K562 (cell line): ENCODE measurements at regions not wholly inside any gene's neighbourhood (a gene's known extent, or its start where the extent isn't known, plus 50 kb on each side); places are given as distances from the start of the nearest gene placed in this dataset.

Experiments
- ARID2 ChIP-seq: fragments of 450-650 bp; IDR thresholded peaks from 2 replicates; pipeline ENCODE4 v1.6.1; 2017; ENCODE audit warnings: antibody characterized with exemption, mild to moderate bottlenecking
- CBX1 ChIP-seq: sonication (generic); IDR thresholded peaks from 2 replicates; pipeline ENCODE4 v1.6.1; 2016; ENCODE audit warnings: antibody characterized with exemption, low read depth, mild to moderate bottlenecking
- EHMT2 ChIP-seq: fragments of 450-650 bp; IDR thresholded peaks from 2 replicates; pipeline ENCODE4 v1.6.1; 2018; ENCODE audit warnings: antibody characterized with exemption
- HDAC1 ChIP-seq, 2 experiments: fragments of 450-650 bp; IDR thresholded peaks; 2 replicates each; pipeline ENCODE4 v1.6.1; 2016 to 2017; ENCODE audit warnings: inconsistent platforms in 1 of 2, mild to moderate bottlenecking in 1 of 2, moderate library complexity in 1 of 2
- JUN ChIP-seq, 2 experiments: sonication (generic) in 1 of 2; formaldehyde crosslinking in 1 of 2; IDR thresholded peaks; 2 replicates each; pipeline versions ENCODE4 v1.6.1 to v1.8.0; 2012 to 2022; ENCODE audit warnings: borderline replicate concordance in 2 of 2, mild to moderate bottlenecking in 2 of 2, improper control_type of control experiment in 1 of 2, low read depth in 1 of 2, low read length in 1 of 2, missing genetic modification reagents in 1 of 2
- TAF1 ChIP-seq: IDR thresholded peaks from 2 replicates; pipeline ENCODE4 v1.6.1; 2011; ENCODE audit warnings: mild to moderate bottlenecking, low read length, moderate library complexity; ENCODE audit not compliant: insufficient read depth, control insufficient read depth, severe bottlenecking; ENCODE audit errors: extremely low read depth
- TSC22D4 ChIP-seq: fragments of 450-650 bp; IDR thresholded peaks from 2 replicates; pipeline ENCODE4 v1.6.1; 2016; ENCODE audit warnings: missing genetic modification characterization, missing biosample characterization, control low read depth
- ZBTB7A ChIP-seq: IDR thresholded peaks from 2 replicates; pipeline ENCODE4 v1.6.1; 2011; ENCODE audit warnings: low read depth, mild to moderate bottlenecking, low read length, moderate library complexity, borderline replicate concordance; ENCODE audit not compliant: control insufficient read depth
- ZNF274 ChIP-seq: IDR thresholded peaks from 2 replicates; pipeline ENCODE4 v1.6.1; 2011; ENCODE audit warnings: low read depth, mild to moderate bottlenecking, low read length, moderate library complexity, borderline replicate concordance
- ZNF780A ChIP-seq: fragments of 250-450 bp; sonication (Bioruptor Pico); IDR thresholded peaks from 2 replicates; pipeline ENCODE4 v1.5.0; 2021; ENCODE audit warnings: mild to moderate bottlenecking
- TF ChIP-seq, protein P1 (sequence below), 2 experiments: IDR thresholded peaks; 2 replicates each; pipeline ENCODE4 v1.6.1; 2012; ENCODE audit warnings: improper control_type of control experiment in 2 of 2, low read depth in 2 of 2, low read length in 2 of 2, borderline replicate concordance in 1 of 2
- TF ChIP-seq, protein P2 (sequence below), 3 experiments: IDR thresholded peaks in 2 of 3; conservative IDR thresholded peaks in 1 of 3; 2 replicates each; pipeline ENCODE4 v1.5.1; 2011 to 2012; ENCODE audit warnings: low read length in 3 of 3, mild to moderate bottlenecking in 3 of 3, control low read depth in 2 of 3, improper control_type of control experiment in 1 of 3, inconsistent platforms in 1 of 3, low read depth in 1 of 3, mixed read lengths in 1 of 3, moderate library complexity in 1 of 3; ENCODE audit not compliant: insufficient read depth in 2 of 3
- TF ChIP-seq, protein P3 (sequence below): fragments of 450-650 bp; IDR thresholded peaks from 2 replicates; pipeline ENCODE4 v1.6.1; 2016; ENCODE audit warnings: antibody characterized with exemption
- TF ChIP-seq, protein P4 (sequence below), 2 experiments: fragments of 450-650 bp; formaldehyde crosslinking in 1 of 2; IDR thresholded peaks; 2 replicates each; pipeline versions ENCODE4 v1.4.0 to v1.6.1; 2014 to 2020; ENCODE audit warnings: mild to moderate bottlenecking in 2 of 2, borderline replicate concordance in 1 of 2, low read depth in 1 of 2

DNA sequence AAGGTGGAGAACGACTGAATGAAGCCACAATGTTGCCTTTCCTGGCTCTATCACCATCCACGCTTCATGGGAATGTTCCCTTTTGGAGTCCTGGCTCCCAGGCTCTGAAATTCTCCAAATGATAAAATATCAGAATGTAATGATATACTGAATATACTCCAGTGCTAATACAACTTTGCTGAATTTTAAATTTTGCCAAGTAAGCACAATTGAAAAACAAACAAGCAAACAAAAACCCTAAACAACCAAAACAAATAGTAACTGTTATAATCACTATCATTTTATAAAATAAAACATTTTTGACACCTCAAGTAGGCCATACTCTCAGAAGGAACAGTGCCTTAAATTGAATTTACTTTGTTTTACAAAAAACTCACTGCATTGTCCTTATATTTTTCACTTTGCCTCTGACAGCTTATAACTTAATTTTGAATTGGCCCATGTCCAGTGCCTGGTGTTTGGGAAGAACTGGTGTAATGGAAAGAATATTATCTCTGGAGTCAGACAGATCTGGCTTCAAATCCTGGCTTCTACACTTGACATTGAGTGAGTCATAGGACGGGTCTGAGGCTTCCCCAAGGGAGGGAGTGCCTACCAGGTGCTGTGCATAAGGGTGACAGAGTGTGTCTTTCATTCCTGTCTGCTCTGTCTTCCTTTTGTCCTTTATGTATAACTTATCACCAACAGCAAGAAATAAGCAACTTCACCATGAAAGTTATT, 698.3 kb downstream of the EPM2A start:
- TF ChIP-seq ARID2, result no peak
- TF ChIP-seq, protein P1, sequence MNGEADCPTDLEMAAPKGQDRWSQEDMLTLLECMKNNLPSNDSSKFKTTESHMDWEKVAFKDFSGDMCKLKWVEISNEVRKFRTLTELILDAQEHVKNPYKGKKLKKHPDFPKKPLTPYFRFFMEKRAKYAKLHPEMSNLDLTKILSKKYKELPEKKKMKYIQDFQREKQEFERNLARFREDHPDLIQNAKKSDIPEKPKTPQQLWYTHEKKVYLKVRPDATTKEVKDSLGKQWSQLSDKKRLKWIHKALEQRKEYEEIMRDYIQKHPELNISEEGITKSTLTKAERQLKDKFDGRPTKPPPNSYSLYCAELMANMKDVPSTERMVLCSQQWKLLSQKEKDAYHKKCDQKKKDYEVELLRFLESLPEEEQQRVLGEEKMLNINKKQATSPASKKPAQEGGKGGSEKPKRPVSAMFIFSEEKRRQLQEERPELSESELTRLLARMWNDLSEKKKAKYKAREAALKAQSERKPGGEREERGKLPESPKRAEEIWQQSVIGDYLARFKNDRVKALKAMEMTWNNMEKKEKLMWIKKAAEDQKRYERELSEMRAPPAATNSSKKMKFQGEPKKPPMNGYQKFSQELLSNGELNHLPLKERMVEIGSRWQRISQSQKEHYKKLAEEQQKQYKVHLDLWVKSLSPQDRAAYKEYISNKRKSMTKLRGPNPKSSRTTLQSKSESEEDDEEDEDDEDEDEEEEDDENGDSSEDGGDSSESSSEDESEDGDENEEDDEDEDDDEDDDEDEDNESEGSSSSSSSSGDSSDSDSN (IDR thresholded peaks at IDR 0.05; ENCODE audit: borderline replicate concordance in 1 of 2, low read depth in 2 of 2, low read length in 2 of 2), result no peak
- TF ChIP-seq, protein P2, sequence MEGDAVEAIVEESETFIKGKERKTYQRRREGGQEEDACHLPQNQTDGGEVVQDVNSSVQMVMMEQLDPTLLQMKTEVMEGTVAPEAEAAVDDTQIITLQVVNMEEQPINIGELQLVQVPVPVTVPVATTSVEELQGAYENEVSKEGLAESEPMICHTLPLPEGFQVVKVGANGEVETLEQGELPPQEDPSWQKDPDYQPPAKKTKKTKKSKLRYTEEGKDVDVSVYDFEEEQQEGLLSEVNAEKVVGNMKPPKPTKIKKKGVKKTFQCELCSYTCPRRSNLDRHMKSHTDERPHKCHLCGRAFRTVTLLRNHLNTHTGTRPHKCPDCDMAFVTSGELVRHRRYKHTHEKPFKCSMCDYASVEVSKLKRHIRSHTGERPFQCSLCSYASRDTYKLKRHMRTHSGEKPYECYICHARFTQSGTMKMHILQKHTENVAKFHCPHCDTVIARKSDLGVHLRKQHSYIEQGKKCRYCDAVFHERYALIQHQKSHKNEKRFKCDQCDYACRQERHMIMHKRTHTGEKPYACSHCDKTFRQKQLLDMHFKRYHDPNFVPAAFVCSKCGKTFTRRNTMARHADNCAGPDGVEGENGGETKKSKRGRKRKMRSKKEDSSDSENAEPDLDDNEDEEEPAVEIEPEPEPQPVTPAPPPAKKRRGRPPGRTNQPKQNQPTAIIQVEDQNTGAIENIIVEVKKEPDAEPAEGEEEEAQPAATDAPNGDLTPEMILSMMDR (IDR thresholded peaks at IDR 0.05 in 2 of 3, conservative IDR thresholded peaks at IDR 0.05 in 1 of 3; ENCODE audit: insufficient read depth in 2 of 3, low read depth in 1 of 3, low read length in 3 of 3), result no peak
- TF ChIP-seq, protein P3, sequence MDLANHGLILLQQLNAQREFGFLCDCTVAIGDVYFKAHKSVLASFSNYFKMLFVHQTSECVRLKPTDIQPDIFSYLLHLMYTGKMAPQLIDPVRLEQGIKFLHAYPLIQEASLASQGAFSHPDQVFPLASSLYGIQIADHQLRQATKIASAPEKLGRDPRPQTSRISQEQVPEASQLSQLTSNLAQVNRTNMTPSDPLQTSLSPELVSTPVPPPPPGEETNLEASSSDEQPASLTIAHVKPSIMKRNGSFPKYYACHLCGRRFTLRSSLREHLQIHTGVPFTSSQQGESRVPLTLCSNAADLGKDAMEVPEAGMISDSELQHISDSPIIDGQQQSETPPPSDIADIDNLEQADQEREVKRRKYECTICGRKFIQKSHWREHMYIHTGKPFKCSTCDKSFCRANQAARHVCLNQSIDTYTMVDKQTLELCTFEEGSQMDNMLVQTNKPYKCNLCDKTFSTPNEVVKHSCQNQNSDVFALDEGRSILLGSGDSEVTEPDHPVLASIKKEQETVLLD, result no peak
- TF ChIP-seq, protein P4, sequence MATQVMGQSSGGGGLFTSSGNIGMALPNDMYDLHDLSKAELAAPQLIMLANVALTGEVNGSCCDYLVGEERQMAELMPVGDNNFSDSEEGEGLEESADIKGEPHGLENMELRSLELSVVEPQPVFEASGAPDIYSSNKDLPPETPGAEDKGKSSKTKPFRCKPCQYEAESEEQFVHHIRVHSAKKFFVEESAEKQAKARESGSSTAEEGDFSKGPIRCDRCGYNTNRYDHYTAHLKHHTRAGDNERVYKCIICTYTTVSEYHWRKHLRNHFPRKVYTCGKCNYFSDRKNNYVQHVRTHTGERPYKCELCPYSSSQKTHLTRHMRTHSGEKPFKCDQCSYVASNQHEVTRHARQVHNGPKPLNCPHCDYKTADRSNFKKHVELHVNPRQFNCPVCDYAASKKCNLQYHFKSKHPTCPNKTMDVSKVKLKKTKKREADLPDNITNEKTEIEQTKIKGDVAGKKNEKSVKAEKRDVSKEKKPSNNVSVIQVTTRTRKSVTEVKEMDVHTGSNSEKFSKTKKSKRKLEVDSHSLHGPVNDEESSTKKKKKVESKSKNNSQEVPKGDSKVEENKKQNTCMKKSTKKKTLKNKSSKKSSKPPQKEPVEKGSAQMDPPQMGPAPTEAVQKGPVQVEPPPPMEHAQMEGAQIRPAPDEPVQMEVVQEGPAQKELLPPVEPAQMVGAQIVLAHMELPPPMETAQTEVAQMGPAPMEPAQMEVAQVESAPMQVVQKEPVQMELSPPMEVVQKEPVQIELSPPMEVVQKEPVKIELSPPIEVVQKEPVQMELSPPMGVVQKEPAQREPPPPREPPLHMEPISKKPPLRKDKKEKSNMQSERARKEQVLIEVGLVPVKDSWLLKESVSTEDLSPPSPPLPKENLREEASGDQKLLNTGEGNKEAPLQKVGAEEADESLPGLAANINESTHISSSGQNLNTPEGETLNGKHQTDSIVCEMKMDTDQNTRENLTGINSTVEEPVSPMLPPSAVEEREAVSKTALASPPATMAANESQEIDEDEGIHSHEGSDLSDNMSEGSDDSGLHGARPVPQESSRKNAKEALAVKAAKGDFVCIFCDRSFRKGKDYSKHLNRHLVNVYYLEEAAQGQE (IDR thresholded peaks at IDR 0.05; ENCODE audit: borderline replicate concordance), result no peak
- TF ChIP-seq, protein P4 (CRISPR knock-in tag; IDR thresholded peaks at IDR 0.05; ENCODE audit: low read depth), result no peak
- no peak for TF ChIP-seq HDAC1 (IDR thresholded peaks at IDR 0.05)
- TF ChIP-seq ZNF780A (CRISPR knock-in tag), result no peak
- no peak for TF ChIP-seq EHMT2
- TF ChIP-seq CBX1, result no peak
- no peak for TF ChIP-seq JUN (IDR thresholded peaks at IDR 0.05; ENCODE audit: borderline replicate concordance, low read depth, low read length)
- no peak for TF ChIP-seq JUN (CRISPR knock-in tag; IDR thresholded peaks at IDR 0.05; ENCODE audit: borderline replicate concordance)
- TF ChIP-seq ZNF274, result no peak
- no peak for TF ChIP-seq TAF1
- no peak for TF ChIP-seq TSC22D4 (tag)
- TF ChIP-seq ZBTB7A, result no peak
